ENCODE measurements at regions not wholly inside any gene's neighbourhood (a gene's known extent, or its start where the extent isn't known, plus 50 kb on each side); places are given as distances from the start of the nearest gene placed in this dataset.

DNA sequence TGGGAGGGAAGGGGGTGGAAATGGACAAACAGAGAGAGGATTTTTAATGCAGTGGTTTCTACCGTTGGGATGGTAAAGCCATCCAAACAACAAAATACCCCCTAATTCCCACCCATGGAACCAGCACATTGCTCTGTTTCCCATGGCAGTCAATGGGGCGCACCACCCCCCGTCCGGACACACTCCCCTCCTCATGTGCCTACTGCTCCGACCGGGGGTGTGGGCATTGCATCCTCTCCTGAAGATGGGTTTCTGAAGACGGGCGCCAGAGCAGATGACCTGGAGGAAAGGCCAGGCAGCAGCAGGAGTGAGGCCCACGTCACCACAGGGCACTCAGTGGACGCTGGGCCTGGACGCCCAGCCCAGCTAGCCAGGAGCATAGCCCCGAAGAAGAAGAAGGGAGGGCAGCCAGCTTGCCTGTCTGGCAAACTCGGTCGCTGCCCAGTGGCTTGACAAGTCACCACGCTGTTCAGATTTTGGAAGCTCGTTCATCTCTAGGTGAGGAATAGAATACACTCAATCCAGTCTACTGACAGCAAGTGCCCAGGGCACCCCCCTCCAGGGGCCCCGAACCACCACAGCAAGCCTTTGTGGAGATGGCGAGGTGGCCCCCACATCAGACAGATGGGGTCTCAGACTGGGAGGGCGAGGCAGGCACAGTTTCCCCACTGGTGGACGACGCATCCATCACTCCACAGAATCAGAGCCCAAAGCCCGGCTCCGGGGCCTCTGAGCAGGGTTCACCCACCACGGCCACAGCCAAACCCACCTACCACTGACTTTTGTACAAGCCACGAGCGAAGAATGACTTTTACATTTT, 296.2 kb upstream of the SALL3 start:
- FAIRE-seq (no peak), DNase-seq (ENCODE audit: insufficient read length) (no peak)
- TF ChIP-seq POLR2A (IDR thresholded peaks at IDR 0.05; ENCODE audit: low read depth, low read length) (no peak), TAF1 (IDR thresholded peaks at IDR 0.05; ENCODE audit: borderline replicate concordance, low read depth, low read length) (no peak), POLR2AphosphoS5 (IDR thresholded peaks at IDR 0.05; ENCODE audit: low read depth, low read length) (no peak)

DNA sequence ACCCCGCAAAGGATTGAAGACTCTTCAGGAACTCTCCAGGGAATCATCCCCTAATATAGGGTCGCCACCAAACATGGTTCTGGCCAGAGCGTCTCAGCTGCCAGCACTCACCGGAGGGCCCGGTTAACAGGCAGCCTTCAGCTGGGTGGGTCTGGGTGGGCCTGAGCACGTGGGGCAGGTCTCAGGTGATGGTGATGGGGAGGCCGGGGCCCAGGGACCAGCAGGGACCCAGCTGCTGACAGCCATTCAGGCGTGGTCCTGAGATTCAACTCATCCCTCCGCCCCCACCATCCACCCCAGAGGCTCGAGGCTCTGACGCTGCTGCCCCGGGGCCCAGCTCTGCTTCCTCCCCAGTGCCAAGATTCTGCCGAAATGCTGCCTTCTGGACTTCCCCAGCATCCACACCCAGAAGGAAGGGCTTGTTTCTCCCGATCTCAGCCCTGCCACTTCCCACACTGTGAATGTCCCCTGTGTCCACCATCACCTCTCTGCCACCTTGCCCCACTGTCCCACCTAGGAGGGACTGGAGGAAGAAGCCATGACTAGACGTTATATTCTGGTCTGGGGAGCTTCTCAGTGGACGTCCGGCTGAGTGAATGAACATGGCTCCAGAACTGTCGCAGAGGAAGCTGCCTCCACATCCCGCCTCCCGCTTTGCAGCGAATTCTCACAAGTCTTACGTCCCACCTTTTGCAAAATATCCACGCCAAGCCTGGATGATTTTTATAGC, 294.2 kb upstream of the SALL3 start:
- TF ChIP-seq TAF1 (IDR thresholded peaks at IDR 0.05; ENCODE audit: borderline replicate concordance, low read depth, low read length) (no peak), POLR2AphosphoS5 (IDR thresholded peaks at IDR 0.05; ENCODE audit: low read depth, low read length) (no peak), POLR2A (IDR thresholded peaks at IDR 0.05; ENCODE audit: low read depth, low read length) (no peak)
- no peak for FAIRE-seq
- DNase-seq (ENCODE audit: insufficient read length): no peak

DNA sequence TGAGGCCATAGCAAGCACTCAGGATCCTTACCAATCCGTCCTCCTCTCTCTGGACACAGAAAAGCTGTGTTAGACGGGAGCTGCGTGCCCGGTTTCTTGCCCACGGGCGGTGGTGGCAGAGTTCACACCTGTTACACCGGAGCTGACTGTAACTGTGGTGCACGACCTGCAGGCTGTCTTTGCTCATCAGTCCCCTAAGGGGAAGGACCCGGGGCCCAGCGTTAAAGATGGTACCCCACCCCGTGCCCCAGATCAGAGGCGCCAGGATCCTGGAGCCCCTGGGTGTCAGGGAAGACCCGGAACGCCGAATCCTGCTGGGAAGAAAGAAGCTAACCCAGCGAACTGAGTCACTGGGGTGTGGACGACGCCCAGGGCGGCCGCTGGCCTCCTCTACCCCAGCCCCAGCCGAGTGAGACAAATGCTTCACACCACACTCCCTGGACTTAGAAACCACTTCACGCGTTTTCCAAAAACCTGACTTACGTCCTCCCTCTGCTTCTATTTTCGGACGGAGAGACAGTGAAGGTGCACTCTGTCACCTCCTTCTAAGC, 293.6 kb upstream of the SALL3 start:
- DNase-seq (ENCODE audit: insufficient read length) (no peak), FAIRE-seq (no peak)
- TF ChIP-seq POLR2AphosphoS5 (IDR thresholded peaks at IDR 0.05; ENCODE audit: low read depth, low read length) (no peak), TAF1 (IDR thresholded peaks at IDR 0.05; ENCODE audit: borderline replicate concordance, low read depth, low read length) (no peak), POLR2A (IDR thresholded peaks at IDR 0.05; ENCODE audit: low read depth, low read length) (no peak)

DNA sequence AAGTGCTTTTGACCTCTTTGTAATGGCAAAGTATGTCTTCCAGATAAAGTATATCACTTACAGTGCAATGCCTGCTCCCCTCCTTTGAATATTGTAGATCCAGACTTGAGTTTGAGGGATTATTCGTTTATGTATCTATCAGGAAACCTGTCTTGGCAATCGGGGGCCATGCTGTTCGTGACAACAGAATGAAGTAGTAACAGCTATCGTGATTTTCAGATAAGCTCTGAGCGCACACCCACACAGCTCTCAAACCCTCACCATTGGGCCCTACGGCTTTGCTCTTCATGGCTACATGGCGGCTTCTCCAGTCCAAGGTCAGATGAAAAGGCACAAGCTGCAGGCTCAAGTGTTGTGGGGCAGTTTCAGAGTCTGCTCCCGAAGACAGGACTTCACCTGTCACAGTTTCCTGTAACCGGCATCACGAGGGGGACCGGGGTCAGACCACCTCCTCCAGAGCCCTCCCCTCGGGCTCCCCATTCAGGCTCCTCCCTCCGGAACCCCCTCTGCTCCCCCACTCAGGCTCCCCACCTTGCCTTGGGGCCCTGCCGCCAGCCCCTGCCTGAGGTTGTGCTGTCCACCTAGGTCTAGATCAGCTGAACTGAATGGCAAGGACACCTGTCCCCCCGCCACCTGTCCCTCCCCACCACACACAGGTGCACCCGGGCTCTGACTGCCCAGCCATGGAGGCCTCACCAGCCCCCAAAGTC, 292.5 kb upstream of the SALL3 start:
- DNase-seq (ENCODE audit: insufficient read length) (no peak), FAIRE-seq (no peak)
- TF ChIP-seq POLR2A (IDR thresholded peaks at IDR 0.05; ENCODE audit: low read depth, low read length) (no peak), POLR2AphosphoS5 (IDR thresholded peaks at IDR 0.05; ENCODE audit: low read depth, low read length) (no peak), TAF1 (IDR thresholded peaks at IDR 0.05; ENCODE audit: borderline replicate concordance, low read depth, low read length) (no peak)

DNA sequence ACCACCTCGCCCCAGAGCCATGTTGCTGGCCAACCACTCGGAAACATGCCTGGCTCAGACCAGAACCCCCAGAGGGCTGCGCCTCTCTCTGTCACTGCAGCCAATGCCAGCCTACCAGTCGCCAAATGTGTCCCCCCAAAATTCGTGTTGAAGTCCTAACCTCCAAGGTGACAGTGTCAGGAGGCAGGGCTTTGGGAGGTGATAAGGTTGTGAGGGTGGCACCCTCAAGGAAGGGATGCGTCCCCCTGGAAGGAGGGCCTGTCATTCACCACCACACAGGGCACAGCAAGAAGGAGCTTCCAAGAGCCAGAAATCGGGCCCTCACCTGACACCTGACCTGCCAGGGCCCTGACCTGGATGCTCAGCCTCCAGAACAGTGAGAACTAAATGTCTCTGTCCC, 291.9 kb upstream of the SALL3 start:
- DNase-seq (ENCODE audit: insufficient read length) (no peak), FAIRE-seq (no peak)
- TF ChIP-seq POLR2A (IDR thresholded peaks at IDR 0.05; ENCODE audit: low read depth, low read length): no peak
- no peak for TF ChIP-seq POLR2AphosphoS5 (IDR thresholded peaks at IDR 0.05; ENCODE audit: low read depth, low read length)
- no peak for TF ChIP-seq TAF1 (IDR thresholded peaks at IDR 0.05; ENCODE audit: borderline replicate concordance, low read depth, low read length)

DNA sequence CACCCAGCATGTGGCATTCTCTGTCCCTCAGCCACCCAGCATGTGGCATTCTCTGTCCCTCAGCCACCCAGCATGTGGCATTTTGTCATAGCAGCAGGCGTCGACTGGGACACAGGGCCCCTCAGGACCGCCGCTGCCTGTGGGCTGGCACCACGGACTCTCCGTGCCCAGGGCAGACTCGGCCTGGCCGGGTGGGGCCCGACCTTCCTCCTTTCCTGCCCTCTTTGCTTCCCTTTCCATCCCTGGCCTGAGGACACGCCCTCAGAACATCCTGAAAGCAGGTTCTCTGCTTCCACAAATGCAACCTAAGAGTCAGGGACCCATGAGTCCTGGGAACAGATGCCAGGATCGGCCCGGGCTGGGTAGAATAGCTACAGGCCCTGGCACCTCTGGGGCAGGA, 291.4 kb upstream of the SALL3 start:
- TF ChIP-seq POLR2AphosphoS5 (IDR thresholded peaks at IDR 0.05; ENCODE audit: low read depth, low read length): no peak
- no peak for TF ChIP-seq TAF1 (IDR thresholded peaks at IDR 0.05; ENCODE audit: borderline replicate concordance, low read depth, low read length)
- no peak for TF ChIP-seq POLR2A (IDR thresholded peaks at IDR 0.05; ENCODE audit: low read depth, low read length)
- FAIRE-seq (no peak), DNase-seq (ENCODE audit: insufficient read length) (no peak)

DNA sequence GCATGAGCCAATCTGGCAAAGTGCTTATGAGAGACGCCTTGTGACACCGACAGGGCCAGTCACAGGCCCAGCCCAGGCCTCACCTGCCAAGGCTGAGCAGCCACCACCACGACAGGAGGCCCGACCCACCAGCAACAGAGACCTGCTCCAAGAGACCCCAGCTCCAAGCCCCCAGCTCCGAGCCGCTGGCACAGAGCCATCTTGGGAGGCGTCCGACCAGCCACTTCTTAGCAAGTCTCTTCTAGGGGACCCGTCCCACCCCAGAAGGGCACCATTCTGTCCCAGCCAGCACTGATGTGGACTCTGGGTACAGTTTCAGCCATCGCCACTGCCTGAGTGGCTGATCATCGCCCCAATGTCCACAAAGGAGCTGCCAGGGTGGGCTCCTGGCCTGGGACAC, 290.7 kb upstream of the SALL3 start:
- TF ChIP-seq TAF1 (IDR thresholded peaks at IDR 0.05; ENCODE audit: borderline replicate concordance, low read depth, low read length): no peak
- TF ChIP-seq POLR2A (IDR thresholded peaks at IDR 0.05; ENCODE audit: low read depth, low read length): no peak
- TF ChIP-seq POLR2AphosphoS5 (IDR thresholded peaks at IDR 0.05; ENCODE audit: low read depth, low read length): no peak
- FAIRE-seq: no peak
- DNase-seq (ENCODE audit: insufficient read length): no peak

DNA sequence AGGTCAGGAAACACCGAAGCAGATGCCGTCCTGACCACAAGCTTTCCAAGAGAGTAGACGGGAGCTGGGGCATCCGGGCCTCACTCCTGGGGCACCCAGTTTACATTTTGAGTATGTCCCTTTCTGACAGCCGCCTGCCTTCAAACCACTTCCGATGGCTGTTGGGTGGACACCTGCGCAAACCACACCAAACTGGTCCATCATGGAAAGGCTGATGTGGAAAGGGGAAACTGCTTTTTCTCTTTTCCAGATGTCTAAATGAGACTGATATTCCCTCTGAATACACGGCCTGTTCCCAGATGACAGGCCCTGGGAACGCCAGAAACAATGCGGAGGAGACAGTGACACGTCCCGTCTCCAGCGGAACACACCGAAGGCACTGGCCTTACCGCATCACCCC, 290.0 kb upstream of the SALL3 start:
- FAIRE-seq: no peak
- TF ChIP-seq POLR2AphosphoS5 (IDR thresholded peaks at IDR 0.05; ENCODE audit: low read depth, low read length) (no peak), POLR2A (IDR thresholded peaks at IDR 0.05; ENCODE audit: low read depth, low read length) (no peak), TAF1 (IDR thresholded peaks at IDR 0.05; ENCODE audit: borderline replicate concordance, low read depth, low read length) (no peak)

DNA sequence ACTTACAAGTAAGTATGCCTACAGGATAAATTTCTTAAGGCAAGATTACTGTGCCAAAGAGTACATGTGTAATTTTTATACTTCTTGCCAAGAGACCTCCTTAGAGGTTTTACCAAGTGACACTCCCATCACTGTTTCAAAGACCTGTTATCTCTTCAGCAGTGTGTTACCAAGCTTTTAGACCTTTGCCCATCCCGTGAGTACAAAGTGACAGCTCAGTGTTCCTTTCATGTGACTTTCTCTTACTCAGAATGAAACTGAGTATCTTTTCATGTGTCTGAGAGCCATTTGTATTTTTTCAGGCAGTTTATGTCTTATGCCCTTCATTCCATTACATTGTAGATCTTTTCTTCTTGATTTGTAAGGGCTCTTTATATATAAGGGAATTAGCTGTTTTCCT, 287.5 kb upstream of the SALL3 start:
- FAIRE-seq (no peak), DNase-seq (ENCODE audit: insufficient read length) (no peak)
- TF ChIP-seq POLR2AphosphoS5 (IDR thresholded peaks at IDR 0.05; ENCODE audit: low read depth, low read length) (no peak), TAF1 (IDR thresholded peaks at IDR 0.05; ENCODE audit: borderline replicate concordance, low read depth, low read length) (no peak), POLR2A (IDR thresholded peaks at IDR 0.05; ENCODE audit: low read depth, low read length) (no peak)

More for the DNA sequence above, 290.0 kb upstream of the SALL3 start:
- no peak for DNase-seq (ENCODE audit: insufficient read length)

DNA sequence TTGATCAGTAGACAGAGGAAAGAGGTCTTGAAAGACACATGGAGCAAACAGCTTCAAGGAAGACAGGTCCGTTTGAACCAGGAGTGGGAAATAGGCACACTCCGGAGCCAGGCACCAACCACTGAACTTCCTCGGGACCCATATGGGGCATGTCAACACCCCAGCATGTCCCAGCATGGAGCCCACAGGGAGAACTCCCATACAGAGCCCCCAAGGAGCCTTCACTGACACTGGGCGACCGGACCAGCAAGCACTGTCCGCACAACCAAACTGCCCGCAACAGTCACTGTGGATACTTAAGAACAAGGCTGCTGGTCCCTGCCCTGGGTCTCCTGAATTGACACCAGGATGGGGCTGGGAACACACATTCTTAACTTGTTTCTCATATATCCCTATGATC, 286.2 kb upstream of the SALL3 start:
- no peak for TF ChIP-seq POLR2AphosphoS5 (IDR thresholded peaks at IDR 0.05; ENCODE audit: low read depth, low read length)
- no peak for TF ChIP-seq TAF1 (IDR thresholded peaks at IDR 0.05; ENCODE audit: borderline replicate concordance, low read depth, low read length)
- TF ChIP-seq POLR2A (IDR thresholded peaks at IDR 0.05; ENCODE audit: low read depth, low read length): no peak
- DNase-seq (ENCODE audit: insufficient read length) (no peak), FAIRE-seq (no peak)

Measured in GM12892 (cell line).